HCT116 (cell line): ENCODE measurements at regions not wholly inside any gene's neighbourhood (a gene's known extent, or its start where the extent isn't known, plus 50 kb on each side); places are given as distances from the start of the nearest gene placed in this dataset.

ENCODE experiments used
- CTCF ChIP-seq, 3 experiments: fragments of 200-600 bp in 1 of 3; sonication (generic) in 1 of 3; IDR thresholded peaks in 2 of 3; conservative IDR thresholded peaks in 1 of 3; 2 replicates each; pipeline ENCODE4 v1.5.1; 2012 to 2017; ENCODE audit warnings: low read depth in 2 of 3, low read length in 2 of 3, antibody characterized with exemption in 1 of 3, borderline replicate concordance in 1 of 3, control low read depth in 1 of 3, mild to moderate bottlenecking in 1 of 3, mixed read lengths in 1 of 3, mixed run types in 1 of 3, moderate library complexity in 1 of 3; ENCODE audit not compliant: insufficient read depth in 1 of 3
- EGR1 ChIP-seq: IDR thresholded peaks from 2 replicates; pipeline ENCODE4 v1.6.1; 2012; ENCODE audit warnings: low read depth
- POLR2AphosphoS5 ChIP-seq: IDR thresholded peaks from 2 replicates; pipeline ENCODE4 v1.6.1; 2011; ENCODE audit warnings: mild to moderate bottlenecking, low read depth, low read length, moderate library complexity
- SP1 ChIP-seq: IDR thresholded peaks from 2 replicates; pipeline ENCODE4 v1.6.1; 2012; ENCODE audit warnings: low read depth
- SRF ChIP-seq: IDR thresholded peaks from 2 replicates; pipeline ENCODE4 v1.6.1; 2012; ENCODE audit warnings: low read depth
- TCF7L2 ChIP-seq: IDR thresholded peaks from 2 replicates; pipeline ENCODE4 v1.7.0; 2011; ENCODE audit warnings: borderline replicate concordance, inconsistent platforms; ENCODE audit not compliant: insufficient read depth, insufficient read length; ENCODE audit errors: extremely low read depth
- YY1 ChIP-seq: IDR thresholded peaks from 2 replicates; pipeline ENCODE4 v1.6.1; 2011; ENCODE audit warnings: low read length, low read depth, moderate library complexity, mild to moderate bottlenecking; ENCODE audit not compliant: insufficient replicate concordance; ENCODE audit errors: extremely low read depth
- ZNF274 ChIP-seq: fragments of 200-500 bp; sonication (Bioruptor generic); IDR thresholded peaks from 2 replicates; pipeline ENCODE4 v1.6.1; 2014; ENCODE audit warnings: mild to moderate bottlenecking, low read depth, low read length, inconsistent platforms

- TF ChIP-seq POLR2AphosphoS5: no peak
- TF ChIP-seq CTCF (IDR thresholded peaks at IDR 0.05 in 2 of 3, conservative IDR thresholded peaks at IDR 0.05 in 1 of 3; ENCODE audit: borderline replicate concordance in 1 of 3, insufficient read depth in 1 of 3, low read depth in 2 of 3, low read length in 2 of 3): no peak
- TF ChIP-seq TCF7L2: no peak
- no peak for TF ChIP-seq SP1
- no peak for TF ChIP-seq YY1
- TF ChIP-seq ZNF274: no peak
- no peak for TF ChIP-seq EGR1
- TF ChIP-seq SRF: no peak
Observed at GRCh38 chr1:116191294-116191693, 80.1 kb downstream of the MAB21L3 start.
